T-helper 17 cell (primary cell): ENCODE measurements at regions not wholly inside any gene's neighbourhood (a gene's known extent, or its start where the extent isn't known, plus 50 kb on each side); places are given as distances from the start of the nearest gene placed in this dataset.
"Not testable (repeated sequence)": the region's sequence is repeated elsewhere in the genome, so short reads cannot be mapped to it uniquely, and the experiment has no call there.

Source experiments
- ATAC-seq: fragments of 150-1000 bp; cut with Tn5 transposase; 2 replicates; pipeline ENCODE4 v1.10.0; 2021; ENCODE audit warnings: mild to moderate bottlenecking, moderate library complexity
- DNase-seq, 3 donors: peaks; one replicate each; pipeline versions ENCODE4 v3.0.0 to v3.0.0-alpha.2; 2020 to 2021
- H3K9me3 ChIP-seq: one replicate; pipeline ENCODE4 v1.7.0; 2013; ENCODE audit warnings: low read length, mild to moderate bottlenecking; ENCODE audit not compliant: control insufficient read depth, poor library complexity, severe bottlenecking
- H3K27ac Mint-ChIP-seq: one replicate; pipeline ENCODE4 v1.8.0; 2022; ENCODE audit warnings: mild to moderate bottlenecking, moderate library complexity, mixed read lengths
- H3K27me3 Mint-ChIP-seq: one replicate; pipeline ENCODE4 v1.8.0; 2022; ENCODE audit warnings: mixed read lengths
- H3K36me3 Mint-ChIP-seq: one replicate; pipeline ENCODE4 v1.8.0; 2022; ENCODE audit warnings: low read depth, mixed read lengths
- H3K4me1 Mint-ChIP-seq: one replicate; pipeline ENCODE4 v1.8.0; 2022; ENCODE audit warnings: mild to moderate bottlenecking, mixed read lengths
- H3K4me3 Mint-ChIP-seq: one replicate; pipeline ENCODE4 v1.8.0; 2022; ENCODE audit warnings: mild to moderate bottlenecking, moderate library complexity, mixed read lengths

DNA sequence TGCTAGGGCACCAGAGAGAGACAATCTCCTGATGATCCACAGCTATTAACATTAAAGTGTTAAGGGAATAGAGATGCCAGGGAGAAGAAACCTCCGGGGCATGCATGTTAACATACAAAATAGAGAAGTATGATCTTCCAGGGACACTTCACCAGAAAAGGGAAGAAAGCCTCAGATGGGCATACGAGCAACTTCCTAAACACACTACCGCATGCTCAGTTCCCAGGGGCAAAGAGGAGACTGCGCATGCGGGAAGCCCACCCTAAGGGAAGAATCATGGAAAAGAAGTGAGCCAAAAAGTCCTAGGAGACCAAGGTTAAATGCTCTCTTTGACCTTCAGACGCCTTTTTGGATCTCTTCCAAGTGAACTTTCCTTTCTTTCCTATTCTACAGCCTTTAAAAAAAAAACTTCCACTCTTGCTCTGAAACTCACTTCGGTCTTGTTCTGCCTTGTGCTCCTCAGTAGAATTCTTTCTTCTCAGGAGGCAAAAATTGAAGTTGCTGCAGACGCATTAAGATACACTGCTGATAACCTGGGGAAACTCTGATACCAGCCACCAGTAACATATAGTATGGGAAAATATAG is 1211.3 kb downstream of the REEP3 start:
- Mint-ChIP-seq H3K27ac (no peak overlapping the region), H3K4me3 (no peak overlapping the region), H3K36me3 (no peaks in the 10 kb centered on the region), H3K4me1 (no peaks in the 10 kb centered on the region), H3K27me3 (no peaks in the 10 kb centered on the region)
- H3K9me3 ChIP-seq = no peaks in the 10 kb centered on the region
- DNase-seq = no peak
- no peak for ATAC-seq

DNA sequence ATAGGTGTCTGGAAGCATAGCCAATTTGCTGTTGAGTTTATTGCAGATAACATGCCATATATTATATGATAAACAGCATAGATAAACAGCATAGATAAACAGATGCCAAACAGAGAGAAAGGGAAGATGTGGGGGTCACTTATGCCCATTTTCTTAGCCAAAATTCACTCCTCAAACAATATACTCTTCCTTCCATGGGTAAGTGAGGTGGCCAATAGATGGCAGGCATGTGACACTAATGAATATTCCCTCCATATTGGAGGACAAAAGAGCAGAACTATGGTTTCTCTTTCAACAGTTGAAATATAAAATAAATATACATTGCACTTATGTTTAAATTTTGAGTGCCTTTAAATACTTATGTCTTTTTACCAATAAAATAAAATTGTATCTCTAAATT is 1212.8 kb downstream of the REEP3 start:
- ATAC-seq (no peak), DNase-seq (no peak)
- no peak overlapping the region for H3K27ac Mint-ChIP-seq
- H3K36me3 Mint-ChIP-seq = no peaks in the 10 kb centered on the region
- H3K27me3 Mint-ChIP-seq = no peaks in the 10 kb centered on the region
- H3K4me3 Mint-ChIP-seq = no peak overlapping the region
- no peaks in the 10 kb centered on the region for H3K9me3 ChIP-seq
- no peaks in the 10 kb centered on the region for H3K4me1 Mint-ChIP-seq

DNA sequence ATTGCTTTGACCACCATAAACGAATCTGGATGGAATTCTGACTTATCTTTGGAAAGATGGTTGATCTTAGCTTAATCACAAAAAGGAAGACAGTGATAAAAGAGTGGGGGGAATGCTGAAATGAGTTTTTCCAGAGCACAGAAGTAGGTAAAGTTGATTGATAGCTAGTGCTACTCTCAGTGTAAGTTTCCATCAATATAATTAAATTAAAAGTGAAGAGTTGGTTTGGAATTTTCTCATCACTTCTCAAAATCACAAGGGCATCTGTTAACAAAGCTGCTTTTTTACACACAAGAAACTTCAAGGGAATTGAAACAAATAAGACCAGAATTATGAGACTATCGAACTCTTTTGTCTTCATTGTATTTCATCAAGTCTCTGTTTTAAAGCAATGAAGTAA is 1217.3 kb downstream of the REEP3 start:
- H3K4me3 Mint-ChIP-seq = no peak overlapping the region
- H3K4me1 Mint-ChIP-seq = no peaks in the 10 kb centered on the region
- ATAC-seq (no peak), DNase-seq (no peak)
- H3K27ac Mint-ChIP-seq = no peak overlapping the region
- H3K9me3 ChIP-seq = no peaks in the 10 kb centered on the region
- H3K27me3 Mint-ChIP-seq = no peaks in the 10 kb centered on the region
- no peaks in the 10 kb centered on the region for H3K36me3 Mint-ChIP-seq

DNA sequence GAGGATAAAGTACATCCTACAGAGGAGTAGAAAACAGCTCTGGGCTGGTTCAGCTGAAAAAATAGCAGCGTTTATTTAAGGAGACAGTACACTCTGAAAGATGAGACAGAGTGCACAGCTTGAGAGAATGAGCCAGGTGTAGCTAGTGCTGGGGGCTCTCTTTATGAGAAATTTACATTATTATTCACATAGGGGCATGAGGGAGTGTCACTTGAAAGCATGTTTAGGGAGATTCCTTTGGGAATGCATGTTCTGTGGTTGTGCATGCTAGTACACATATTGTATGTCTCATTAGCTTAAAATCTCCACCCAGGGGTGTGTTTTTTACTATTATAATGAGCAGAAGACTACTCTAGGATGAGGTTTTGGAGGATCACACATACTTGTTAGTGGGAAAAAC is 1224.4 kb downstream of the REEP3 start:
- H3K27me3 Mint-ChIP-seq = no peaks in the 10 kb centered on the region
- no peaks in the 10 kb centered on the region for H3K9me3 ChIP-seq
- no peak overlapping the region for H3K4me3 Mint-ChIP-seq
- H3K36me3 Mint-ChIP-seq = no peaks in the 10 kb centered on the region
- DNase-seq (no peak), ATAC-seq (no peak)
- no peak overlapping the region for H3K27ac Mint-ChIP-seq
- H3K4me1 Mint-ChIP-seq = no peaks in the 10 kb centered on the region

DNA sequence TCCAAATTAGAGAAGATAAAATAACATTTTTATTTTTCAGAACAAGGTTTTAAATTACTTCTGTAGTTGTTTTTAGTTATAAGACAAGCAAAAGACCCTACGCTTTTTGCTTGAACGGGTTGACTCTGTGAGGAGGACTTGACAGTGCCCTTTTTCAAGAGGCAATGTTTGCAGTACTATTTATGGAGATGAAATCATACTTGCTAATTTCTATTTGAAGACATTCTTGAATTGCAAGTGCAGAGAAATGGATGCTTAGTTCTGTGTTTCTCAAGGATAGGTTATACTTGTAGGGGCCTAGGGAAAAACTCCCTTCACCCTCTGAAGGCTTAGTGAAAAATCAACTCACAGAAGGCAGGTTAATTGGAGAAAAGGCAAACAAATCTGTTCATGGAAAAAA is 1229.5 kb downstream of the REEP3 start:
- H3K9me3 ChIP-seq = no peaks in the 10 kb centered on the region
- DNase-seq (no peak), ATAC-seq (no peak)
- Mint-ChIP-seq H3K27me3 (no peaks in the 10 kb centered on the region), H3K4me1 (no peaks in the 10 kb centered on the region), H3K36me3 (no peaks in the 10 kb centered on the region), H3K27ac (no peak overlapping the region), H3K4me3 (no peak overlapping the region)

DNA sequence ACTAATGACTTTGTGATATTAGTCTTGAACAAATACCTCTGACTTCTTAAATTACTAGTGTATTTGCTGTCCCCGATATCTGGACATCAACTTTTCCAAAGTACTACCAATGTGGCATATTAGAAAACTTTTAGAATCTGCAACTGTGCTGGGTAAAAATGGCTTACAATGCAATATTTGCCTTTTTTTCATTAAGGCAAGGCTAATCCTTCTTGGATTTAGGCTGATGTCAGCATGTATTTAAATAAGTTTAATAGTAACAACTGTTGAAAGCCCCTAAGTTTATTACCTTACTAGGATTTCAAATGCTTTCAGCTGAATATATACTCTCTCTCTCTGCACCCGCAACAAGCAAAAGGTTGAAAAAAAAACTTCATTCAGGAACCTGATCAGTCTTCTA is 1232.3 kb downstream of the REEP3 start:
- H3K4me1 Mint-ChIP-seq = no peaks in the 10 kb centered on the region
- no peaks in the 10 kb centered on the region for H3K9me3 ChIP-seq
- no peaks in the 10 kb centered on the region for H3K36me3 Mint-ChIP-seq
- no peaks in the 10 kb centered on the region for H3K27me3 Mint-ChIP-seq
- H3K4me3 Mint-ChIP-seq = no peak overlapping the region
- no peak overlapping the region for H3K27ac Mint-ChIP-seq
- DNase-seq (no peak), ATAC-seq (no peak)

DNA sequence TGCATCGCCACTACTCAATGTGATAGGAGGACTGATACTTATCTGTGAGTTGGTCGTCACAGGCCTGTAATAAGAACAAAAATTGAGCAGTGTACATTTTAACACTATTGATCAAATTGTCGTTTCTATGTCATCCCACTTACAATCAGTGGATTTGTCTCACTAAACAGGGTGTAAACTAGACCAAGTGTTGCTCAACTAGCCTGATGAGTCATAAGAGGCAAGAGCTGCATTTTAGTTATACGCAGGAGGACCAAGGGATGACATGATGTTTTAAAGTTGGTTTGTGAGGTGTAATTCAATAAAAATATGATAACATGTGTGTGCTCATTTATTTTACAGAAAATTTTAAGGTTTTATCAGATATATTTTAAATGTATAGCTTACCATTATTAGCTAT is 1239.2 kb downstream of the REEP3 start:
- ATAC-seq = no peak
- H3K27me3 Mint-ChIP-seq = no peaks in the 10 kb centered on the region
- H3K4me3 Mint-ChIP-seq = no peak overlapping the region

DNA sequence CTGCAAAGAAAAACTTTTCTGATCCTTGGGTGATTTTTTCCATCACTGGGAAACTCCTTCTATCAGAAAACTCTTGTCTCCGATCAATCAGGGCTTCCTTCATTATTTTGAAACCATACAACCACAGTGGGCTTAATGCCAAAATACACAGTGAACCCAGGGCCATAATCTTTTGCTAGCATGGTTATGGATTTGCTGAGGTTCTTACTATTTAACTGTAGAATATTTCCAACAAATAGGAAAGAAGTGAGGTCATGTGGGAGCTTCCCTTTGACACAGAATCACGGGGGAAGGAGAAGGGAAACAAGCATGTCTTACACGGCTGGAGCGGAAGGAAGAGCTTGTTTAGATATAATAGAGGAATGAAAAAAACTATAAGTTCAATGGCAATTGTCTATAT is 1241.7 kb downstream of the REEP3 start:
- no peaks in the 10 kb centered on the region for H3K4me1 Mint-ChIP-seq
- H3K4me3 Mint-ChIP-seq = no peak overlapping the region
- H3K36me3 Mint-ChIP-seq = no peaks in the 10 kb centered on the region
- no peaks in the 10 kb centered on the region for H3K27me3 Mint-ChIP-seq
- DNase-seq (no peak), ATAC-seq (no peak)
- H3K9me3 ChIP-seq = no peaks in the 10 kb centered on the region
- no peak overlapping the region for H3K27ac Mint-ChIP-seq

More for the DNA sequence above, 1239.2 kb downstream of the REEP3 start:
- DNase-seq = no peak
- no peaks in the 10 kb centered on the region for H3K9me3 ChIP-seq
- Mint-ChIP-seq H3K36me3 (no peaks in the 10 kb centered on the region), H3K4me1 (no peaks in the 10 kb centered on the region), H3K27ac (no peak overlapping the region)

DNA sequence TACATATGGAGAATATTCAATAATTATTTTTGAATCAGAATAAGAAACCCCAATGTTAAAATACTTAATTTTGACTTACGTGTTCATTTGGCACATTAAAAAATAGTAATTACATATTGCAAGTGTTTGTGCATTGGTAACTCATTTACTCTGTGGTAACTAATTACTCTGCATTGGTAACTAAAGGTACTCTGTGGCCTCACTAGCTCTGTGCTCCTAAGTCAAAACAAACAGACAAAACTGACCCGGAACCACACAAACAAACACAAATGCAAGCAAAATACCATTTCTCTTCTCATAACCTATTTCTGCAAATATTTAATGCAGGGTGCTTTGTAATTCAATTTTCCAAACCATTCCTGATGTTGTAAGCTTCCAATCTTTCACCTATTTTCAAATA is 1244.3 kb downstream of the REEP3 start:
- no peaks in the 10 kb centered on the region for H3K36me3 Mint-ChIP-seq
- no peak for ATAC-seq
- no peaks in the 10 kb centered on the region for H3K4me1 Mint-ChIP-seq
- DNase-seq = no peak
- H3K4me3 Mint-ChIP-seq = no peak overlapping the region
- H3K9me3 ChIP-seq = no peaks in the 10 kb centered on the region
- no peaks in the 10 kb centered on the region for H3K27me3 Mint-ChIP-seq
- H3K27ac Mint-ChIP-seq = no peak overlapping the region

DNA sequence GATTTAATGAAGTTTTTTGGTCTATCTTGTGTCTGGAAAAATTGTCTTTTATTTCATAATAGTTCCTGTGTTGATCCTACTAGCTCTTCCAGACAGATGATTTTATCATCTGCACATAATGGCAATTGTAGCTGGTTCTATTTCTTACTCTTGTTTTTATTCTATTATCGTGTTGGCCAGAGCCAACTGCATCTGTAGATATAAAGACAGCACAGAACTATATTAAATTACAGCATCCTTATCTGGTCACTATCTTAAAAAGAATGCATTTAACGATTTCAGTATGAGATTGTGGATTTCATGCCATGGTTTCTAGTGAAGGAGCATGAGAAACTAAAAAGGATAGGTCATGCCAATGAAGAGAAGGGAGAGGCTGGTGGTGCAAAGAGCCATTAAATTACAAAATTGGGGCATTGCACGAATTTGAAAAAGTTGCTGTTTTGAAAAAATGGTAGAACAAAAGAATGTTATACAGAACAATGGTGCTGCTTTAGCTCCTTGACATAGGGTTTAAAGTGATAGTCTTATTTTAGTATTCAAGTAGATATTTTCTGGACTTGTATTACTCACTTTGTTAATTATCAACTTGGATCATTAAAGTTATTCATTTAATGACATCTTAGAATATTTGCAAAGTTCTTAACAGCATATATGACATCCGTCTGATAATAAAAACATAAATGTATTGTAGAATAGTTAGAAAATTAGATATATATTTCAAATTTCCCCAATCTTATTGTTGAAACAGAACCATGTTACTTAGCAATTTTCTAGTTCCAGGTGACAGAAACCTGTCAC is 1250.3 kb downstream of the REEP3 start:
- Mint-ChIP-seq H3K4me3 (no peak overlapping the region), H3K27ac (no peak overlapping the region), H3K27me3 (no peaks in the 10 kb centered on the region), H3K4me1 (no peaks in the 10 kb centered on the region), H3K36me3 (no peaks in the 10 kb centered on the region)
- no peaks in the 10 kb centered on the region for H3K9me3 ChIP-seq
- no peak for DNase-seq
- ATAC-seq = no peak

DNA sequence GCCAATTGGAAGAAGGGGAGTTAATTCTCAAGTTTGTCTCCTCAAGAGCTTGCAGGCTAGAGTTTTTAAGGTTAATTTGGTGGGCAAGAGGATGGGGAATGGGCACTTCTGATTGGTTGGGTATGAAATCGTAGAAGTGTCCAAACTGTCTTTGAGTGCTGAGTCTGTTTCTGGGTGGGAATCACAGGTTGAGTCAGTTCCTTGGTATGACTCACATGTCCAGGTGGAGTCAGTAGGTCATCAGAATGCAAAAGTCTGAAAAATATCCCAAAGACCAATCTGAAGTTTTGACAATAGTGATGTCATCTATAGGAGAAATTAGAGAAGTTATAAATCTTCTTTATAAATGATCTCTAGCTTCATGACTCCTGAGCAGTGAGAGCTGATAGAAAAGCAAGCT is 1252.2 kb downstream of the REEP3 start:
- no peak for DNase-seq

DNA sequence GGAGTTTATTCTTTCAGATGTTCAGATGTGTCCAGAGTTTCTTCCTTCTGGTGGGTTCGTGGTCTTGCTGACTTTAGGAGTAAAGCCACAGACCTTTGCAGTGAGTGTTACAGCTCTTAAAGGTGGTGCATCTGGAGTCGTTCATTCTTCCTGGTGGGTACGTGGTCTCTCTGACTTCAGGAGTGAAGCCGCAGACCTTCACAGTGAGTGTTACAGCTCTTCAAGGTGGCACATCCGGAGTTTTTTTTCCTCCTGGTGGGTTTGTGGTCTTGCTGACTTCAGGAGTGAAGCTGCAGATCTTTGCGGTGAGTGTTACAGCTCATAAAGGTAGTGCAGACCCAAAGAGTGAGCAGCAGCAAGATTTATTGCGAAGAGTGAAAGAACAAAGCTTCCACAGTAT is 1263.2 kb downstream of the REEP3 start:
- not testable (repeated sequence) for H3K27me3 Mint-ChIP-seq, H3K27ac Mint-ChIP-seq, H3K36me3 Mint-ChIP-seq, H3K9me3 ChIP-seq, H3K4me3 Mint-ChIP-seq, H3K4me1 Mint-ChIP-seq, DNase-seq, ATAC-seq

More for the DNA sequence above, 1252.2 kb downstream of the REEP3 start:
- H3K27me3 Mint-ChIP-seq = no peaks in the 10 kb centered on the region
- H3K9me3 ChIP-seq = no peaks in the 10 kb centered on the region
- H3K36me3 Mint-ChIP-seq = no peaks in the 10 kb centered on the region
- H3K27ac Mint-ChIP-seq = no peak overlapping the region
- no peak for ATAC-seq
- H3K4me1 Mint-ChIP-seq = no peaks in the 10 kb centered on the region
- H3K4me3 Mint-ChIP-seq = no peak overlapping the region

DNA sequence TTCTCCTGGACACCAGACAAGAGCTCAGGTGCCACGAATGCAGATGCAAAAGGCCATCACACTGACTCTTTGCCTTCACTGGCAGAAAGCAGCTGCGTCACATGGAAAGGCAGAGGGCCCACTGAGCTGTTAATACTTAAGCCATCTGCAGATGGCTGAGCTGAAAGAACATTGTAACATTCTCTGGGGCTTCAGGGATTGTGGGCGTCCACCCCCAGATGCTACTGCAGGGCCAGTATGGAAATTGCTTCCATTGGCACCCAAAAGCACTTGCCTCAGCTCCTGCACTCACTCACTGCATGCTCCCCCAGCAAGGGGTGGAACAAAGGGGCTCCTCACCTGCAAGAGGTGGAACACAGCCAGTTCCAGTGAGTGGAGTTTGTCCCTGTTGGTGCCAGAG is 1264.6 kb downstream of the REEP3 start:
- Mint-ChIP-seq H3K27ac (no peak overlapping the region), H3K4me3 (no peak overlapping the region), H3K27me3 (no peaks in the 10 kb centered on the region), H3K4me1 (no peaks in the 10 kb centered on the region), H3K36me3 (no peaks in the 10 kb centered on the region)
- no peaks in the 10 kb centered on the region for H3K9me3 ChIP-seq
- no peak for DNase-seq
- no peak for ATAC-seq

DNA sequence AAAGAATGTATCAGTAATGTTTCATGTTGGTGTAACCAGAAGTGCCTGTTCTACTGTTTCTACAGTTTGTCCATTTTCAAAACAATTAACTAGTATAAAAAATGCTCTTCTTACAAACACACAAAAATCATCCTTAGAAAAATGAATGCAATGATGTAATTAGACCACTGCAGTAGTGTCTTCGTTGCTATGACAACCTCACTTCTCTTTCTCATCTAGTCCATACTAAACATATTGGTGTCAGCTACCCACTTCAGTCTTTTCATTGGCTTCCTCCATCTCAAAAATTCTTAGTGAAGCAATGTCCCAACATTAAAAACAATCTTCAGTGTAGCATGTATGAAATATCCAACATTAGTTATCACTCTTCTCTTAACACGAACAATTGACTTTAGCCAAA is 1265.8 kb downstream of the REEP3 start:
- H3K36me3 Mint-ChIP-seq = no peaks in the 10 kb centered on the region

More for the DNA sequence above, 1265.8 kb downstream of the REEP3 start:
- no peak overlapping the region for H3K27ac Mint-ChIP-seq
- no peak for DNase-seq
- no peaks in the 10 kb centered on the region for H3K4me1 Mint-ChIP-seq
- H3K9me3 ChIP-seq = no peaks in the 10 kb centered on the region
- no peak overlapping the region for H3K4me3 Mint-ChIP-seq
- no peak for ATAC-seq
- H3K27me3 Mint-ChIP-seq = no peaks in the 10 kb centered on the region
